Kidney (tissue), 13 donors: ENCODE measurements at regions not wholly inside any gene's neighbourhood (a gene's known extent, or its start where the extent isn't known, plus 50 kb on each side); places are given as distances from the start of the nearest gene placed in this dataset.

Source experiments
- DNase-seq, 5 donors: peaks; one replicate each; pipeline ENCODE4 v3.0.0-alpha.2; 2013 to 2020
- FAIRE-seq: peaks from 2 replicates; lab custom pipeline; 2012; peaks lifted over from hg19 to GRCh38; lab: Jason Lieb, UNC
- H3K27ac ChIP-seq, 2 donors: one replicate each; pipeline ENCODE4 v1.7.0; 2013; ENCODE audit warnings: low read depth in 2 of 2, low read length in 2 of 2, inconsistent platforms in 1 of 2
- H3K27me3 ChIP-seq: one replicate; pipeline ENCODE4 v1.7.1; 2013; ENCODE audit warnings: low read length, inconsistent platforms; ENCODE audit not compliant: control insufficient read depth, insufficient read depth
- H3K36me3 ChIP-seq, 3 donors: one replicate each; pipeline versions ENCODE4 v1.7.0 to v1.7.1; 2013; ENCODE audit warnings: low read length in 3 of 3, control low read depth in 1 of 3, inconsistent platforms in 1 of 3; ENCODE audit not compliant: insufficient read depth in 3 of 3, control insufficient read depth in 2 of 3
- H3K4me1 ChIP-seq, 3 donors: one replicate each; pipeline versions ENCODE4 v1.7.0 to v1.7.1; 2013; ENCODE audit warnings: low read length in 3 of 3, inconsistent platforms in 1 of 3, low read depth in 1 of 3; ENCODE audit not compliant: control insufficient read depth in 2 of 3, insufficient read depth in 2 of 3
- H3K4me3 ChIP-seq, 3 donors: one replicate each; pipeline versions ENCODE4 v1.7.0 to v1.8.1; 2013; ENCODE audit warnings: low read length in 3 of 3, control low read depth in 1 of 3, inconsistent platforms in 1 of 3
- H3K9ac ChIP-seq, 3 donors: one replicate each; pipeline versions ENCODE4 v1.7.0 to v1.7.1; 2013; ENCODE audit warnings: low read length in 3 of 3, control low read depth in 1 of 3, inconsistent platforms in 1 of 3
- H3K9me3 ChIP-seq, 3 donors: one replicate each; pipeline versions ENCODE4 v1.7.0 to v1.7.1; 2013; ENCODE audit warnings: low read length in 3 of 3, control low read depth in 1 of 3, inconsistent platforms in 1 of 3; ENCODE audit not compliant: control insufficient read depth in 2 of 3, insufficient read depth in 1 of 3
- intact Hi-C: fragments of 100-400 bp; cut with DNase I; formaldehyde crosslinking; loops from one replicate; pipeline ENCODE4 v1.11.1; 2022
- TF ChIP-seq, protein P1 (sequence below): IDR thresholded peaks from 3 replicates; pipeline ENCODE4 v1.5.1; 2012; ENCODE audit warnings: mild to moderate bottlenecking, moderate library complexity, borderline replicate concordance; ENCODE audit not compliant: insufficient read depth; ENCODE audit errors: extremely low read depth
- donor health status: control.
- donor health status: control.
- donor health status: control.
- donor health status: control.
- donor health status: control.
- donor health status: DM: yes; HTN: yes; CAD: no.
- donor health status: Normal renal cell carcinoma (clear cell type).

DNA sequence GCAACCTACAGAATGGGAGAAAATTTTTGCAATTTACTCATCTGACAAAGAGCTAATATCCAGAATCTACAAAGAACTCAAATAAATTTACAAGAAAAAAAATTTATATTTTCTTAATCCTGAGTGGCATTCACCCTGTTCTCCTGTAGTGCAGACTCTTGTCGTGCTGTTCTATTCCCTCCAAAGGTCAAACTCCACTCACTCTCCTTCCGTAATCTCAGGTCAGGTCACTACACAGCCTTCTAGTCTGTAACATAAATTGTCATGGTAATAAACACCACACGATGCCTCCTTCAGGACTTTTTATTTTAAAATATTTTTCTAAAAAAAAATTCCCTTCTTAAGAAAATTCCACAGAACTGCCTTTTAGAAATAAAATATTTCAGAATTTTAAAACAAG is 417.9 kb upstream of the GCFC2 start:
- Histone ChIP-seq H3K4me1 (peaks cover 0 to 4% (median 0%) of the 10 kb centered on the region in 3 donors), H3K4me3 (no peak overlapping the region), H3K27ac (no peak overlapping the region), H3K9ac (no peak overlapping the region), H3K27me3 (no peaks in the 10 kb centered on the region), H3K36me3 (no peaks in the 10 kb centered on the region), H3K9me3 (no peaks in the 10 kb centered on the region)
- DNase-seq (peak in 1 of 5 donors; percentile 18), FAIRE-seq (no peak)
- intact Hi-C loops = no loop called here
- TF ChIP-seq, protein P1, sequence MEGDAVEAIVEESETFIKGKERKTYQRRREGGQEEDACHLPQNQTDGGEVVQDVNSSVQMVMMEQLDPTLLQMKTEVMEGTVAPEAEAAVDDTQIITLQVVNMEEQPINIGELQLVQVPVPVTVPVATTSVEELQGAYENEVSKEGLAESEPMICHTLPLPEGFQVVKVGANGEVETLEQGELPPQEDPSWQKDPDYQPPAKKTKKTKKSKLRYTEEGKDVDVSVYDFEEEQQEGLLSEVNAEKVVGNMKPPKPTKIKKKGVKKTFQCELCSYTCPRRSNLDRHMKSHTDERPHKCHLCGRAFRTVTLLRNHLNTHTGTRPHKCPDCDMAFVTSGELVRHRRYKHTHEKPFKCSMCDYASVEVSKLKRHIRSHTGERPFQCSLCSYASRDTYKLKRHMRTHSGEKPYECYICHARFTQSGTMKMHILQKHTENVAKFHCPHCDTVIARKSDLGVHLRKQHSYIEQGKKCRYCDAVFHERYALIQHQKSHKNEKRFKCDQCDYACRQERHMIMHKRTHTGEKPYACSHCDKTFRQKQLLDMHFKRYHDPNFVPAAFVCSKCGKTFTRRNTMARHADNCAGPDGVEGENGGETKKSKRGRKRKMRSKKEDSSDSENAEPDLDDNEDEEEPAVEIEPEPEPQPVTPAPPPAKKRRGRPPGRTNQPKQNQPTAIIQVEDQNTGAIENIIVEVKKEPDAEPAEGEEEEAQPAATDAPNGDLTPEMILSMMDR = no peak

DNA sequence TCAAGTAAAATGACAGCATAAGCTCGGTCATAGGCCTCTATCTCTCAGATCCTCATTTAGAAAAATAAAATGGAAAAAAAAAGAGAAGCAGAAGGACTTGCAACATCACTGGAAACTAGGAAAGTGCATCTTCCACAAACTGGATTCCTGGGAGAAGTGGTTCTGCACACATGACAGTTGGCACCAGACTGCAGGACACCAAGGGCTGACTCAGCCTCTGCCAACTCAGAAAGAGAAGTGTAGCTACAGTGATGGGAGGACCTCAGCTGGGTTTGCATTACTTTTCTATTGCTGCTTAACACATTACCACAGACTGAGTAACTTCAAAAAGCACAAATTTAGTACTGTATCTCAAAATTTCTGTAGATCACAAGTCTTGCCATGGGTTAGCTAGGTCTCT is 409.5 kb upstream of the GCFC2 start:
- no peak overlapping the region for H3K4me3 ChIP-seq
- FAIRE-seq = no peak
- H3K4me1 ChIP-seq = no peaks in the 10 kb centered on the region
- TF ChIP-seq, protein P1 = no peak
- no peak for DNase-seq
- H3K27me3 ChIP-seq = no peaks in the 10 kb centered on the region
- no peaks in the 10 kb centered on the region for H3K36me3 ChIP-seq
- intact Hi-C loops = no loop called here
- H3K9me3 ChIP-seq = no peaks in the 10 kb centered on the region
- H3K27ac ChIP-seq = no peak overlapping the region
- H3K9ac ChIP-seq = no peak overlapping the region

DNA sequence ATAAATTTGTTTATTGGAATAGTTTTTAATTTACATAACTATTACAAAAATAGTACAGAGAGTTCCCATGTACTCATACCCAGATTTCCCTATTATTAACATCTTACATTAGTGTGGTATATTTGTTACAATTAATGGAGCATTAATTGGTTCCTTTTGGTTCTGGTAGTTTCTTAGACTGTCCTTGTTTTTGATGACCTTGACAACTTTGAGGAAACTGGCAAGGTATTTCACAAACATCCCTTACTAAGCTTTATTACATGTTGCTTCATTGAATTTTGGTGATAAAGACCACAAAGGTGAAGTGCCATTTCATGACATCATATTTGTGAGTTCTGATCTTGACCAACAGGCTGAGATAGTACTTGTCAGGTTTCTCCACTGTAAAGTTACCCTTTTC is 379.0 kb upstream of the GCFC2 start:
- Histone ChIP-seq H3K9ac (no peak overlapping the region), H3K27me3 (no peaks in the 10 kb centered on the region), H3K4me3 (no peak overlapping the region), H3K36me3 (no peaks in the 10 kb centered on the region), H3K4me1 (no peaks in the 10 kb centered on the region), H3K9me3 (no peaks in the 10 kb centered on the region), H3K27ac (no peak overlapping the region)
- TF ChIP-seq, protein P1 = no peak
- DNase-seq = no peak
- FAIRE-seq = no peak
- intact Hi-C loops = no loop called here

DNA sequence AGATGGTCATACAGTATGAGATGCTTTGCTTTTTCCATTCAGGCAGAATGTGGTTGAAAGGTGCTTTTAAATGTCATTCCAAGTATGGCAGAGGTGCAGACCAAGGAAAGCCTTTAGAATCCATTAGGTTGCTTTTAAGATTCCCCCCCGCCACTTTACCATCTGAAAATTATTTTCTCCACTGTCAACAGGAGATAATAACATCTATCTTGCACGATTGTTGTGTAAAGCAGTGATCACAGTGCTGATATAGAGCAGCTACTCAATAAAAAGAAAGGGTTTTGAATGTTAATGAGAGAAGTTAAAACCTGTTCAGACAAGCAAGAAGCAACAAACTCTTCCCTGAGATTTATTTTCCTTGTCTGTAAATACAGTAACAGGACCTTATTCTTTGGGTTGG is 372.5 kb upstream of the GCFC2 start:
- intact Hi-C loops = no loop called here
- Histone ChIP-seq H3K36me3 (no peaks in the 10 kb centered on the region), H3K27ac (no peak overlapping the region), H3K9me3 (no peaks in the 10 kb centered on the region), H3K4me1 (no peaks in the 10 kb centered on the region), H3K27me3 (no peaks in the 10 kb centered on the region), H3K4me3 (no peak overlapping the region), H3K9ac (no peak overlapping the region)
- TF ChIP-seq, protein P1 = no peak
- no peak for FAIRE-seq
- no peak for DNase-seq
